Renal pelvis (tissue), 1 donor: ENCODE measurements at regions not wholly inside any gene's neighbourhood (a gene's known extent, or its start where the extent isn't known, plus 50 kb on each side); places are given as distances from the start of the nearest gene placed in this dataset.
A peak's percentile ranks its signal among the peaks of the same experiment; 100 is the strongest.

Source experiments
- DNase-seq: peaks from one replicate; pipeline ENCODE4 v3.0.0-alpha.2; 2013

GRCh38 chr2:81703831-81704230 is 1399.3 kb upstream of the LRRTM1 start:
- DNase-seq, result no peak

GRCh38 chr2:81692566-81692965 is 1388.0 kb upstream of the LRRTM1 start:
- no peak for DNase-seq

GRCh38 chr2:81675641-81676040 is 1371.1 kb upstream of the LRRTM1 start:
- DNase-seq, result no peak

GRCh38 chr2:81672923-81673322 is 1368.4 kb upstream of the LRRTM1 start:
- no peak for DNase-seq

DNA sequence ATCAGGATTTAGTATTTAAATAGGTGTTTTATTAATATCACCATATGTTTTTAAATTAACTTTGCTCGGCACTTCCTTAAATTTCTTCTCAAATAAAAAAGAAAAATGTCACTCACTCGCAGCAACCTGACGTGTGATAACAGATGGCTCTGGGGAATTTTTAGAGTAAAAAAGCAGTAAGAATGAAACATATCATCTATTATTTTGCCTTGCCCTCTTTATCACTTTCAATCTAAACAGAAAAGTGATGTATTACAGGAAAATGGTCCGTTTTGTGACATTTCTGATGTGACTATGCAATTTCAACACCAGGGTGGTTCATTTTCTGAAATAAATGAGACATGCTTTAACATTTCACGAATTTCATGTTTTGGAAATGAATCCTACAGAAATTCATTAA is 1368.0 kb upstream of the LRRTM1 start:
- DNase-seq, result no peak

GRCh38 chr2:81670885-81671284 is 1366.3 kb upstream of the LRRTM1 start:
- DNase-seq, result no peak

GRCh38 chr2:81661081-81661480 is 1356.5 kb upstream of the LRRTM1 start:
- DNase-seq, result no peak

DNA sequence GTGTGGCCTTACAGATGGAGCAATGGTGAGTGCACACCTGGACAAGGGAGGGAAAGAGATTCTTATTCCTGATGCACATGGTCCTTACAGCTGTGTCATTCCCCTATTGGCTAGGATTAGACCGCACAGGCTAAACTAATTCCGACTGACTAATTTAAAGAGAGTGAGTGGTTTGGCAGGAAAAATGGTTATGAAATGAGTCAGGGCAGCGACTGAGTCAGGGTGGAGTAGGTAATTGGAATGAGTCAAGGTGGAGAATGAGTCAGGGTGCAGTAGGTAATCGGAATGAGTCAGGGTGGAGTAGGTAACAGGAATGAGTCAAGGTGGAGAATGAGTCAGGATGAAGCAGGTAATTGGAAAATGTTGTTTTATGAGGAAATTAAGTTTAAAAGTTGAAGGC is 1353.7 kb upstream of the LRRTM1 start:
- DNase-seq, result no peak

DNA sequence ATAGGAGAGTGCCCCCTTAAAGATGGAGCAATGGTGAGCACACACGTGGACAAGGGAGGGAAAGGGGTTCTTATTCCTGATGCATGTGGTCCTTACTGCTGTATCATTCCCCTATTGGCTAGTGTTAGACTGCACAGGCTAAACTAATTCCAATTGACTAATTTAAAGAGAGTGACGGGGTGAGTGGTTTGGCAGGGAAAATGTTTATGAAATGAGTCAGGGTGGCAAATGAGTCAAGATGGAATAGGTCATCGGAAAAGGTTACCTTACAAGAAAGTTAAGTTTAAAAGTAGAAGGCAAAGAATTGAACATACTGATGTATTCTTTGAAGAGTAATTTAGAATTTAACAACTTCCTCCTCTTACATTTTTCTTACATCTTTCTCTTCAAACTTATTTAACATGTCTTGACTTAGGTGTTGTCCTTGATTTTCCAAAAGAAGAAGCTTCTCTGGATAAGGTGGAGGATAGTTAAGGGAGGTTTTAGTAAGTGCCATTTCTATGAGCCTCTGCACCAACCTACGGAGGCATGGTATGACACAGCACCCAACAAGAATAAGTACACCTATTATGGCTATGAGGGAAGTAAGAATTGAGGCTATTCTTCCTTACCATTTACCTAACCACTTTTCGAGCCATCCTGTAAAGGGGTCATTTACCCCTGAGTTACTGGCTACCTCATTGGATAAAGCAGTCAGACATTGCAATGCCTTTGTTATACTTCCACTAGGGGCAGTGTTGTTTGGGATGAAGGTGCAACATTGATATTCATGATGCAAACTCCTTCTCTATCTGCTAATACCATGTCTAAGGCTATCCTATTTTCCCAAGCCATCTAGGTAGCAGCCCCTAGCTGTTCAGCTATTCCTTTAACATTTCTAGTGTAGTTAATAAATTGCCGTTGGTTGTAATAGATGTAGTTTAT is 1345.8 kb upstream of the LRRTM1 start:
- no peak for DNase-seq

- DNase-seq, result no peak
Observed at GRCh38 chr2:81648806-81649205, 1344.3 kb upstream of the LRRTM1 start.

- DNase-seq, result no peak
Observed at GRCh38 chr2:81648370-81648769, 1343.8 kb upstream of the LRRTM1 start.

DNA sequence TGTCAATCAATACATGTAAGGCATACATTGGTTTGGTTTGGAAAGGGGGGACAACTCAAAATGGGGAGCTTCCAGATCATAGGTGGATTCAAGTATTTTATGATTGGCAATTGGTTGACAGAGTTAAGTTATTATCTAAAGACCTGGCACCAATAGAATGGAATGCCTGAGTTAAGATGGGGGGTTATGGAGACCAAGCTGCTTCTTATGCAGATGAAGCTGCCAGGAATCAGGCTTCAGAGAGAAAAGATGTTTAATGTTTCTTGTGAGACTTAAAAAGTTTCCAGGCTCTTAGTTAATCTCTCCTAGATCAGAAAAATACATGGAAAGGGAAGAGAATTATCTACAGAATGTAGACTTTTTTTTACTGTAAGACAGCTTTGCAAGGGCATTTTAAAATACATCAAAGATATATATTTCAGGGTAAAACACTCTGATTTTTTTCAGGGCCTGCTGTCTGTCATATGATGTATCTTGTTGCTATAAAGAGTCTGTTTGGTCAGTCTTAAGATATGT is 1343.2 kb upstream of the LRRTM1 start:
- DNase-seq, result no peak

GRCh38 chr2:81645745-81646301 is 1341.3 kb upstream of the LRRTM1 start:
- DNase-seq, result peak; percentile 9

DNA sequence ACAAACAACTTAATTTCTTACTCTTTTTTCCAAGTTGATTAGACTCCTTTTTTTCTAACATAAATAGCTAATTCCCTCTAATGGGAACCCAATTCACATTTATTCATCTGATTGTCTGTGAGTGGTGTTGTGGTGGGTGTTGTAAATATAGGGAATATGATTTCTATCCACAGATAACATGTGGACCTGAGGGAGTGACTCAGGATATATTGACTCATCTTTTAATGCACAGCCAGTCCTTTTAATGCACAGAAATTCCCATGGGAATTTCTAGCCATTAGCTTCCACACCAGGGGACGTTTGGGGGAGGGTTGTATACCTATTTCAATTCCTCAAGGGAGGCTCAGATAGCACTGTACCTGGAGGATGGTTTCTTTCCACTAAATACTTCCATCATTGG is 1339.6 kb upstream of the LRRTM1 start:
- DNase-seq, result no peak

GRCh38 chr2:81624825-81625224 is 1320.3 kb upstream of the LRRTM1 start:
- DNase-seq, result no peak

DNA sequence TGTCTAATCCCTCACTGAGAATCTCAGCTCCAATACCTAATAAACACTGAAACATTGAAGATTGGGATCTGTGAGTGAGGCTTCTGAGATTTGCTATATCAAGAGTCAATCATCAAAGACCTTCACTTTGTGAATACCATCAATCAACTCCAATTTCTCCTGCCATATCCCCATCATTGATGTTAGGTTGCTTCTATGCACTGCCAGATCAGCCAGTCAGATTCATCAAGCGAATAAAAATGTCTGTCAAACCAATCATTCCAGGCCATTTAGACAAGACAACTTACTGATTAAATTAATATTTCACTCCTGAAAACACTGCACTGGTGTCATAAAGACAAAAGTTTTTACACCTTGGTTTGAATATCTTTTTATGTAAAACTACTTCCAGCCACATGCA is 1295.5 kb upstream of the LRRTM1 start:
- no peak for DNase-seq

- DNase-seq, result peak; percentile 5
Observed at GRCh38 chr2:81598453-81598852, 1293.9 kb upstream of the LRRTM1 start.

- peak; percentile 26 for DNase-seq
Observed at GRCh38 chr2:81589406-81589805, 1284.9 kb upstream of the LRRTM1 start.

DNA sequence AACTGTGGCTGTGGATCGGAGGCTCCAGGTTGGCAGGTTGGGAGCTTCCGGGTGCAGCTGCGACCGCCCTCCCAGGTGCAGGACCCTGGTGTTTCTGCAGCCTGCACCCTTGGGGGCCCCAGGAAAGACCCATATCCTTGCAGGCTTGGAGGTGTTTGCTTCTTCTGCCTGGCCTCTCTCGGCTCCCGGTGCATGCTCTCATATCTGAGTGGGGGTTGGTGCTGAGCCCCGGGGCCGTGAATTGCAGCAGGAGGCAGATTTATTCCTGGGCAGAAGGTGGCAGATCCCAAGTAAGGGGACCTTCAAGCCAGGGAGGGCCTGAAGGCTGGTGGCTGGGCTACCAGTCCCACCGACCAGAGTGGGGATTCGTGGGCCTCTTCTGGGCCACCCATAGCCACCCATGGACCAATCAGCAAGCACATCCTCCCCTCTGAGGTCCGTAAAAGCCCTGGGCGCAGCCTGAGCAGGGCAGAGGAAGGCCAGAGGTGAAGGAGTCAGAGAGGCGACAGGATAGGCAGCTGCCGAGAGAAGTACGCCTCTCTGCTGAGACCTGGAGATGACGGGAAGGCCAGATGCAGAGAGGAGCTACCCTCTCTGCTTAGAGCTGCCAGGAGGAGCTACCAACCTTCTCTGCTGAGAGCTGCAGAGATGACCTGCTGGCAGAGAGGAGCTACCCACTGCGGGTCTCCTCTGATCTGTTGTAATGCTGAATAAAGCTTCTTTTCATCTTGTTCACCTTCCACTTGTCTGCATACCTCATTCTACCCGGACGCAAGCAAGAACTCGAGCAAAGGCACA is 1279.0 kb upstream of the LRRTM1 start:
- no peak for DNase-seq

DNA sequence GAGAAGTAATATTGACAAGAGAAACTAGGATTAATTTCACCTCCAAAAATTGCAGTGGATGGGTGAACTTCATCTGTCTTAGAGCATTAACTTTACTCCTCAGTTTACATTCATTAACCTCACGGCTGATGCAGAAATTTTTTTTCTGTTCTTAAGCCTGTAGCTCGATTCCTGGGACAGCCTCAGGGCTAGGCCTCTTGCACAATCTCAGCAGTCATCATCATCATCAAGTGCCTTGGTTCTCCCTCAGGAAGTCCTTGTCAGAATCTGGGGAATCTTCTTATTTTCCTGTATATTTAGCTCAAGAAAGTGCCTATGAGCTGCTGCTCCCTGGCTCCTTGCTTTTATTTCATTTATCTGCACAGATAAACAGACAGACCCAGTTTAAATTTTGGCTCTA is 1272.2 kb upstream of the LRRTM1 start:
- DNase-seq, result no peak

DNA sequence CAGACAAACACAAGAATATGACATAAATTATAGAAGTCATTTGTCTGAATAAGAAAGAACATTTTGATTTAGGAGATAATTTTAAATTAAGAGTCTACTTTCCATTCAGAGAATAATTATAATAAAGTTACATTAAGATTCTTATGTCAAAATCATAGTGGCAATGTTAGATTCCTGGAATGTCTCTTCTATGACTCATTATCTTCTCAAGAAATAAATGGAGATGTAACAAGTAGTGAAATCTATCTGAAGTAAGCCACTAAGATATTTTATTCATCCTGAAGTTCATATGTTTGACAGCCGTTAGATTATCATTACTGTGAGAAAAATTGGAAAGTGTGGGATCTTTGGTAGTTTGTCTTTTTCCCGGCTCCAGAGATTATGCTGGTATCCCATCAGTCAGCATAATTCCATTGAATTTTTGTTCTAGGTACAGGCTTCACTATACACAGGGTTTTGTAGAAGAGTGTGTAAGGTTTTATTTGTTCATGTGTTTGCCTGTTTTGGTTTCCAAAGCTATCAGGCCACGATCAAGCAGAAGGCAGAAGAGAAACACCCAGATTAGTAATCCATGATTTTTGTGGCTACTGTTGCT is 1246.6 kb upstream of the LRRTM1 start:
- no peak for DNase-seq

DNA sequence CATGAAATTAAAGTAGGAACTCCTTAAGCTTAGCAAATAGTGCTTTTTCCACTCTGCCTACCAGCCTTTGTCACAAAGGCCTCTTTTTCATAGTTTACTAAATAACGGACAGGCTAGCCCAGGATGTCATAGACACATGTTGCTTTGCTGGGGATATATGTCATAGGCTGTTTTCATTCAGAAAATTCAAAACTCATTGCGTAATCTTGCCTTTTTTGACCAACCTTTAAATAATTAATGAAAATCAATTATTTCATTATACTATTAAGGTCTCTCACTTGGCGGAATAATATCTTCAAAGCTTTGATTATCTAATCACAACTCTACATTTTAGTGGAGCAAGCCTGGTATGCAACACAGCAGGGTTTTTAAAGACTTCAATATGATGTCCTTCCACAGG is 1245.7 kb upstream of the LRRTM1 start:
- DNase-seq, result no peak
